ENCODE measurements at regions not wholly inside any gene's neighbourhood (a gene's known extent, or its start where the extent isn't known, plus 50 kb on each side); places are given as distances from the start of the nearest gene placed in this dataset.

- TF ChIP-seq EZH2 (IDR thresholded peaks at IDR 0.05; ENCODE audit: borderline replicate concordance, low read length) (no peak), CTCF (IDR thresholded peaks at IDR 0.05; ENCODE audit: low read length) (no peak)
Observed at GRCh38 chr1:172746091-172746949, 87.4 kb downstream of the FASLG start.
